A549 (cell line): ENCODE measurements at regions not wholly inside any gene's neighbourhood (a gene's known extent, or its start where the extent isn't known, plus 50 kb on each side); places are given as distances from the start of the nearest gene placed in this dataset.

Experiments
- ATAC-seq, 2 experiments: fragments of 200-7000 bp in 1 of 2; fragments of >200 bp in 1 of 2; cut with Nextera tagmentation in 1 of 2; cut with Tn5 transposase in 1 of 2; 3 replicates each; pipeline versions ENCODE4 v1.8.0 to v1.9.1; 2018 to 2020; ENCODE audit warnings: mild to moderate bottlenecking in 1 of 2, moderate library complexity in 1 of 2
- CTCF ChIA-PET: fragments of 300-600 bp; sonication (Branson Sonifier 250); formaldehyde crosslinking; extraction: SDS; loops from one replicate; lab custom pipeline; 2021; ENCODE audit warnings: antibody characterized with exemption, inconsistent platforms; lab: Yijun Ruan, JAX
- POLR2A ChIA-PET: fragments of 350-600 bp; formaldehyde crosslinking; extraction: SDS; loops from one replicate; lab custom pipeline; 2021; ENCODE audit warnings: antibody characterized with exemption, inconsistent platforms; lab: Yijun Ruan, JAX
- DNase-seq, 2 experiments: peaks; one replicate each; pipeline versions ENCODE4 v3.0.0 to v3.0.0-alpha.2; 2011 to 2016; ENCODE audit warnings: low read depth in 1 of 2, low spot score in 1 of 2
- FAIRE-seq: peaks from 2 replicates; lab custom pipeline; 2011; peaks lifted over from hg19 to GRCh38; lab: Jason Lieb, UNC
- H3K27ac ChIP-seq, 2 experiments: fragments of >200 bp; sonication (Bioruptor Twin); formaldehyde crosslinking; 3 replicates each; pipeline ENCODE4 v1.5.1; 2016 to 2017
- H3K4me1 ChIP-seq: fragments of >200 bp; sonication (Bioruptor Twin); formaldehyde crosslinking; 3 replicates; pipeline ENCODE4 v1.6.1; 2016
- H3K4me2 ChIP-seq: fragments of >200 bp; sonication (Bioruptor Twin); formaldehyde crosslinking; 3 replicates; pipeline ENCODE4 v1.6.1; 2016
- H3K4me3 ChIP-seq: fragments of >200 bp; sonication (Bioruptor Twin); formaldehyde crosslinking; 3 replicates; pipeline ENCODE4 v1.5.1; 2016
- H3K9me3 ChIP-seq: fragments of >200 bp; sonication (Bioruptor Twin); formaldehyde crosslinking; 3 replicates; pipeline ENCODE4 v1.6.1; 2016
- CBX8 ChIP-seq: fragments of 200-600 bp; sonication (generic); IDR thresholded peaks from 2 replicates; pipeline ENCODE4 v1.6.1; 2016
- CEBPB ChIP-seq, 2 experiments: fragments of >200 bp in 1 of 2; sonication (Bioruptor Twin) in 1 of 2; formaldehyde crosslinking in 1 of 2; IDR thresholded peaks; 2 replicates each; pipeline ENCODE4 v1.6.1; 2012 to 2016
- CHD2 ChIP-seq: fragments of 150-350 bp; IDR thresholded peaks from 2 replicates; pipeline ENCODE4 v1.6.1; 2014; ENCODE audit warnings: low read length; ENCODE audit not compliant: partially characterized antibody
- CHD4 ChIP-seq: fragments of 200-600 bp; sonication (generic); IDR thresholded peaks from 2 replicates; pipeline ENCODE4 v1.6.1; 2016; ENCODE audit warnings: antibody characterized with exemption, mild to moderate bottlenecking, borderline replicate concordance
- EHF ChIP-seq: fragments of 250-450 bp; sonication (Bioruptor Pico); IDR thresholded peaks from 2 replicates; pipeline ENCODE4 v1.5.0; 2020; ENCODE audit warnings: mild to moderate bottlenecking
- EHMT2 ChIP-seq: fragments of 200-600 bp; sonication (generic); IDR thresholded peaks from 2 replicates; pipeline ENCODE4 v1.6.1; 2016; ENCODE audit warnings: antibody characterized with exemption, low read depth, mild to moderate bottlenecking, moderate library complexity
- FOSB ChIP-seq: fragments of 250-450 bp; sonication (Bioruptor Pico); IDR thresholded peaks from 2 replicates; pipeline ENCODE4 v1.5.0; 2020; ENCODE audit warnings: mild to moderate bottlenecking, moderate library complexity
- FOXS1 ChIP-seq: fragments of 250-450 bp; sonication (Bioruptor Pico); IDR thresholded peaks from 2 replicates; pipeline ENCODE4 v1.5.0; 2020; ENCODE audit warnings: mild to moderate bottlenecking, moderate library complexity
- GATA3 ChIP-seq: IDR thresholded peaks from 2 replicates; pipeline ENCODE4 v1.6.1; 2012; ENCODE audit warnings: borderline replicate concordance
- HDAC2 ChIP-seq: fragments of 200-600 bp; sonication (generic); IDR thresholded peaks from 2 replicates; pipeline ENCODE4 v1.6.1; 2016
- HEYL ChIP-seq: fragments of 250-450 bp; sonication (Bioruptor Pico); IDR thresholded peaks from 2 replicates; pipeline ENCODE4 v1.8.0; 2021; ENCODE audit warnings: mild to moderate bottlenecking, moderate library complexity
- HOXA7 ChIP-seq: fragments of 250-450 bp; sonication (Bioruptor Pico); IDR thresholded peaks from 2 replicates; pipeline ENCODE4 v1.5.0; 2020; ENCODE audit warnings: mild to moderate bottlenecking, moderate library complexity
- KDM1A ChIP-seq: fragments of 200-600 bp; sonication (generic); IDR thresholded peaks from 2 replicates; pipeline ENCODE4 v1.6.1; 2016; ENCODE audit warnings: low read depth, mild to moderate bottlenecking
- MAFK ChIP-seq: fragments of 450-650 bp; IDR thresholded peaks from 2 replicates; pipeline ENCODE4 v1.6.1; 2014; ENCODE audit not compliant: partially characterized antibody
- MYC ChIP-seq: IDR thresholded peaks from 2 replicates; pipeline ENCODE4 v1.6.1; 2012; ENCODE audit warnings: mild to moderate bottlenecking, inconsistent platforms, low read length, improper control_type of control experiment, borderline replicate concordance
- NPAS2 ChIP-seq: fragments of 250-450 bp; sonication (Bioruptor Pico); IDR thresholded peaks from 2 replicates; pipeline ENCODE4 v1.8.0; 2022; ENCODE audit warnings: mild to moderate bottlenecking, moderate library complexity, borderline replicate concordance
- NR3C1 ChIP-seq: fragments of >200 bp; sonication (Bioruptor Twin); formaldehyde crosslinking; IDR thresholded peaks from 3 replicates; pipeline ENCODE4 v1.6.1; 2017
- RFX5 ChIP-seq: fragments of 450-650 bp; IDR thresholded peaks from 2 replicates; pipeline ENCODE4 v1.7.1; 2014; ENCODE audit warnings: antibody characterized with exemption, mild to moderate bottlenecking, moderate library complexity
- RNF2 ChIP-seq: fragments of 200-600 bp; sonication (generic); IDR thresholded peaks from 2 replicates; pipeline ENCODE4 v1.6.1; 2016; ENCODE audit warnings: low read depth, mild to moderate bottlenecking, antibody characterized with exemption, moderate library complexity, borderline replicate concordance
- SMC3 ChIP-seq: fragments of >200 bp; sonication (Bioruptor Twin); formaldehyde crosslinking; IDR thresholded peaks from 3 replicates; pipeline ENCODE4 v1.6.1; 2018; ENCODE audit warnings: inconsistent platforms
- TFCP2L1 ChIP-seq: fragments of 250-450 bp; sonication (Bioruptor Pico); IDR thresholded peaks from 2 replicates; pipeline ENCODE4 v1.5.0; 2021; ENCODE audit warnings: mild to moderate bottlenecking
- ZFP36 ChIP-seq: fragments of 450-650 bp; IDR thresholded peaks from 2 replicates; pipeline ENCODE4 v1.6.1; 2014; ENCODE audit warnings: borderline replicate concordance; ENCODE audit not compliant: partially characterized antibody
- WGBS: methylation state at CpG from one replicate; pipeline ENCODE4 v1.1.6; 2017; ENCODE audit errors: missing lambda C conversion rate; 5-methylcytosine and 5-hydroxymethylcytosine counted together
- TF ChIP-seq, protein P1 (sequence below): fragments of 200-600 bp; sonication (generic); IDR thresholded peaks from 2 replicates; pipeline ENCODE4 v1.6.1; 2016; ENCODE audit warnings: antibody characterized with exemption, mild to moderate bottlenecking, moderate library complexity
- TF ChIP-seq, protein P2 (sequence below): fragments of >200 bp; sonication (Bioruptor Twin); formaldehyde crosslinking; IDR thresholded peaks from 3 replicates; pipeline ENCODE4 v1.5.1; 2016
- TF ChIP-seq, protein P3 (sequence below): fragments of >200 bp; sonication (Bioruptor Twin); formaldehyde crosslinking; IDR thresholded peaks from 3 replicates; pipeline ENCODE4 v1.6.1; 2016
- TF ChIP-seq, protein P4 (sequence below): fragments of 250-450 bp; sonication (Bioruptor Pico); IDR thresholded peaks from 2 replicates; pipeline ENCODE4 v1.5.0; 2020; ENCODE audit warnings: low read depth, mild to moderate bottlenecking, moderate library complexity

DNA sequence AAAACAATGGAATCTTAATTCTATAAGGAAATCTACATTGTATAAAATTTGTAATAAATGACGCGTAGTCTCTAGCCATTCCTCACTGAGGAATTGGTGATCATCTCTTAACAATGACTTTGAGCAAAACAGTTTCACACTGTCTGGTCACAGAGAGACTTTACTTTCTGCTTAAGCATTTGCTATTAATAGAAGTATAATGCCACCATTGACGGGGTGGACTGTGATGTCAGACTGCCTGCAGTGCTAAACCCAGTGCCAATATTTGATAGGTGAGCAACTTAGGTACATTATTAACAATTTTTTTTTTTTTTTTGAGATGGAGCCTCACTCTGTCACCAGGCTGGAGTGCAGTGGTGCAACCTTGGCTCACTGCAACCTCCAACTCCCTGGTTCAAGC is 494.9 kb upstream of the ADAMTS9 start:
- CTCF ChIA-PET, result no interaction called here
- Histone ChIP-seq H3K4me3 (no peak overlapping the region), H3K4me2 (no peak overlapping the region), H3K4me1 (no peaks in the 10 kb centered on the region), H3K27ac (no peak overlapping the region), H3K9me3 (no peaks in the 10 kb centered on the region)
- 65% methylated on average over 3 of the region's 3 CpGs for WGBS
- TF ChIP-seq ZFP36, result no peak
- TF ChIP-seq HDAC2, result no peak
- no peak for TF ChIP-seq FOXS1 (CRISPR knock-in tag)
- TF ChIP-seq EHMT2, result no peak
- TF ChIP-seq, protein P1, sequence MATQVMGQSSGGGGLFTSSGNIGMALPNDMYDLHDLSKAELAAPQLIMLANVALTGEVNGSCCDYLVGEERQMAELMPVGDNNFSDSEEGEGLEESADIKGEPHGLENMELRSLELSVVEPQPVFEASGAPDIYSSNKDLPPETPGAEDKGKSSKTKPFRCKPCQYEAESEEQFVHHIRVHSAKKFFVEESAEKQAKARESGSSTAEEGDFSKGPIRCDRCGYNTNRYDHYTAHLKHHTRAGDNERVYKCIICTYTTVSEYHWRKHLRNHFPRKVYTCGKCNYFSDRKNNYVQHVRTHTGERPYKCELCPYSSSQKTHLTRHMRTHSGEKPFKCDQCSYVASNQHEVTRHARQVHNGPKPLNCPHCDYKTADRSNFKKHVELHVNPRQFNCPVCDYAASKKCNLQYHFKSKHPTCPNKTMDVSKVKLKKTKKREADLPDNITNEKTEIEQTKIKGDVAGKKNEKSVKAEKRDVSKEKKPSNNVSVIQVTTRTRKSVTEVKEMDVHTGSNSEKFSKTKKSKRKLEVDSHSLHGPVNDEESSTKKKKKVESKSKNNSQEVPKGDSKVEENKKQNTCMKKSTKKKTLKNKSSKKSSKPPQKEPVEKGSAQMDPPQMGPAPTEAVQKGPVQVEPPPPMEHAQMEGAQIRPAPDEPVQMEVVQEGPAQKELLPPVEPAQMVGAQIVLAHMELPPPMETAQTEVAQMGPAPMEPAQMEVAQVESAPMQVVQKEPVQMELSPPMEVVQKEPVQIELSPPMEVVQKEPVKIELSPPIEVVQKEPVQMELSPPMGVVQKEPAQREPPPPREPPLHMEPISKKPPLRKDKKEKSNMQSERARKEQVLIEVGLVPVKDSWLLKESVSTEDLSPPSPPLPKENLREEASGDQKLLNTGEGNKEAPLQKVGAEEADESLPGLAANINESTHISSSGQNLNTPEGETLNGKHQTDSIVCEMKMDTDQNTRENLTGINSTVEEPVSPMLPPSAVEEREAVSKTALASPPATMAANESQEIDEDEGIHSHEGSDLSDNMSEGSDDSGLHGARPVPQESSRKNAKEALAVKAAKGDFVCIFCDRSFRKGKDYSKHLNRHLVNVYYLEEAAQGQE, result no peak
- TF ChIP-seq HEYL, result no peak
- TF ChIP-seq RFX5, result no peak
- TF ChIP-seq NR3C1, result no peak
- no peak for TF ChIP-seq FOSB
- no peak for TF ChIP-seq CHD2
- no peak for TF ChIP-seq GATA3
- no peak for TF ChIP-seq TFCP2L1 (CRISPR knock-in tag)
- TF ChIP-seq CHD4, result no peak
- TF ChIP-seq MAFK, result no peak
- TF ChIP-seq, protein P2, sequence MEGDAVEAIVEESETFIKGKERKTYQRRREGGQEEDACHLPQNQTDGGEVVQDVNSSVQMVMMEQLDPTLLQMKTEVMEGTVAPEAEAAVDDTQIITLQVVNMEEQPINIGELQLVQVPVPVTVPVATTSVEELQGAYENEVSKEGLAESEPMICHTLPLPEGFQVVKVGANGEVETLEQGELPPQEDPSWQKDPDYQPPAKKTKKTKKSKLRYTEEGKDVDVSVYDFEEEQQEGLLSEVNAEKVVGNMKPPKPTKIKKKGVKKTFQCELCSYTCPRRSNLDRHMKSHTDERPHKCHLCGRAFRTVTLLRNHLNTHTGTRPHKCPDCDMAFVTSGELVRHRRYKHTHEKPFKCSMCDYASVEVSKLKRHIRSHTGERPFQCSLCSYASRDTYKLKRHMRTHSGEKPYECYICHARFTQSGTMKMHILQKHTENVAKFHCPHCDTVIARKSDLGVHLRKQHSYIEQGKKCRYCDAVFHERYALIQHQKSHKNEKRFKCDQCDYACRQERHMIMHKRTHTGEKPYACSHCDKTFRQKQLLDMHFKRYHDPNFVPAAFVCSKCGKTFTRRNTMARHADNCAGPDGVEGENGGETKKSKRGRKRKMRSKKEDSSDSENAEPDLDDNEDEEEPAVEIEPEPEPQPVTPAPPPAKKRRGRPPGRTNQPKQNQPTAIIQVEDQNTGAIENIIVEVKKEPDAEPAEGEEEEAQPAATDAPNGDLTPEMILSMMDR, result no peak
- TF ChIP-seq CEBPB (IDR thresholded peaks at IDR 0.05), result no peak
- TF ChIP-seq NPAS2 (CRISPR knock-in tag), result no peak
- TF ChIP-seq SMC3, result no peak
- TF ChIP-seq, protein P3, sequence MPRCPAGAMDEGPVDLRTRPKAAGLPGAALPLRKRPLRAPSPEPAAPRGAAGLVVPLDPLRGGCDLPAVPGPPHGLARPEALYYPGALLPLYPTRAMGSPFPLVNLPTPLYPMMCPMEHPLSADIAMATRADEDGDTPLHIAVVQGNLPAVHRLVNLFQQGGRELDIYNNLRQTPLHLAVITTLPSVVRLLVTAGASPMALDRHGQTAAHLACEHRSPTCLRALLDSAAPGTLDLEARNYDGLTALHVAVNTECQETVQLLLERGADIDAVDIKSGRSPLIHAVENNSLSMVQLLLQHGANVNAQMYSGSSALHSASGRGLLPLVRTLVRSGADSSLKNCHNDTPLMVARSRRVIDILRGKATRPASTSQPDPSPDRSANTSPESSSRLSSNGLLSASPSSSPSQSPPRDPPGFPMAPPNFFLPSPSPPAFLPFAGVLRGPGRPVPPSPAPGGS, result no peak
- no peak for TF ChIP-seq HOXA7 (CRISPR knock-in tag)
- no peak for DNase-seq
- FAIRE-seq, result no peak
- POLR2A ChIA-PET, result no interaction called here
- no peak for ATAC-seq

DNA sequence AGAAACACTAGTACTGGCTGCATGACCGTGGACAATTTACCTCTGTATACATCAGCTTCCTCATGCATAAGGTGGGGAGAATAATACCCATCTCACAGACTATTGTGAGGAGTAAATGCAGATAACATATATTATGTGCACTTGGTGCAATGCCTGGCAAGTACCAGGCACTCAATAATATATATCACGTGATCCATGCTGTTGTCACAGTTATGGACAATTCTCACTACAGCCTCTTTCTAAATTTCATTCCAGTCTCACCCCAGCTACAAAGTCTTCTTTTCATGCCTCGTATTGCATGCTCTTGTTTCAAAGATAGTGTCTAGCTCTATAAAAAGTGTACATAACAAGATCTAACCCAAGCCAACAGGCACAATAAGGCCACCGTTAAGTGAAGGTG is 494.3 kb upstream of the ADAMTS9 start:
- no peak overlapping the region for H3K4me3 ChIP-seq
- CTCF ChIA-PET, result interaction anchor here (1.0 kb wide), 1 partner anchor 651 kb away, joined by 3 read pairs; no protein-coding TSS in a partner anchor
- POLR2A ChIA-PET, result no interaction called here
- ATAC-seq (no peak), FAIRE-seq (no peak), DNase-seq (no peak)
- H3K27ac ChIP-seq, result no peak overlapping the region
- H3K9me3 ChIP-seq, result no peaks in the 10 kb centered on the region
- WGBS, result 12% methylated on average over 4 of the region's 4 CpGs
- no peaks in the 10 kb centered on the region for H3K4me1 ChIP-seq
- no peak overlapping the region for H3K4me2 ChIP-seq
- TF ChIP-seq EHF (CRISPR knock-in tag) (no peak), CHD2 (no peak), KDM1A (no peak), SMC3 (no peak), CEBPB (IDR thresholded peaks at IDR 0.05) (no peak), CHD4 (no peak), MYC (no peak), TFCP2L1 (CRISPR knock-in tag) (no peak), HDAC2 (no peak), CBX8 (no peak), RNF2 (no peak)
- TF ChIP-seq, protein P4, sequence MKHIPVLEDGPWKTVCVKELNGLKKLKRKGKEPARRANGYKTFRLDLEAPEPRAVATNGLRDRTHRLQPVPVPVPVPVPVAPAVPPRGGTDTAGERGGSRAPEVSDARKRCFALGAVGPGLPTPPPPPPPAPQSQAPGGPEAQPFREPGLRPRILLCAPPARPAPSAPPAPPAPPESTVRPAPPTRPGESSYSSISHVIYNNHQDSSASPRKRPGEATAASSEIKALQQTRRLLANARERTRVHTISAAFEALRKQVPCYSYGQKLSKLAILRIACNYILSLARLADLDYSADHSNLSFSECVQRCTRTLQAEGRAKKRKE, result no peak
- TF ChIP-seq, protein P3, result no peak
- TF ChIP-seq, protein P2, result no peak
